GM19467 (cell line): ENCODE measurements at regions not wholly inside any gene's neighbourhood (a gene's known extent, or its start where the extent isn't known, plus 50 kb on each side); places are given as distances from the start of the nearest gene placed in this dataset.
A peak's percentile ranks its signal among the peaks of the same experiment; 100 is the strongest.

ENCODE experiments used
- ATAC-seq: cut with Tn5 transposase; IDR thresholded peaks from one replicate; pipeline ENCODE4 v1.9.1; 2021; ENCODE audit warnings: mild to moderate bottlenecking, moderate library complexity; ENCODE audit not compliant: unreplicated experiment

DNA sequence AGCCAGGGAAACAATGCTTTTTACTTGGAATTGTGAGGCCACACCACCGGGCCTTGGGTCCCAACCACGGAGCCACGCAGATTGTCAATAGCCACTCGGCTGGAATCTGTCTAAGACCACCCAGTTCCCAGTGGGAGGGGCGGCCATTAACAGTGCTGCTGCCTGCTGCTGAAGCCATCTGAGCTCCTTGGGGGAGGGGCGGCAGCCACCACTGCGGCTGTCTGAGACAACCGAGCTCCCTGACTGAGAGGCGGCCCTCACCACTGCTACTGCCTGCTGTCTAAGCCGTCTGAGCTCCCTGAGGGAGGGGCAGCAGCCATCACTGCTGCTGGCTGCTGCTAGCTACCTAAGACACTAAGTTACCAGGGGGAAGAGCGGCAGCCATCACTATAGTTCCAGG lies 64.3 kb downstream of the DMRTA2 start:
- no peak for ATAC-seq

GRCh38 chr1:50357186-50357585 lies 66.1 kb downstream of the DMRTA2 start:
- no peak for ATAC-seq

DNA sequence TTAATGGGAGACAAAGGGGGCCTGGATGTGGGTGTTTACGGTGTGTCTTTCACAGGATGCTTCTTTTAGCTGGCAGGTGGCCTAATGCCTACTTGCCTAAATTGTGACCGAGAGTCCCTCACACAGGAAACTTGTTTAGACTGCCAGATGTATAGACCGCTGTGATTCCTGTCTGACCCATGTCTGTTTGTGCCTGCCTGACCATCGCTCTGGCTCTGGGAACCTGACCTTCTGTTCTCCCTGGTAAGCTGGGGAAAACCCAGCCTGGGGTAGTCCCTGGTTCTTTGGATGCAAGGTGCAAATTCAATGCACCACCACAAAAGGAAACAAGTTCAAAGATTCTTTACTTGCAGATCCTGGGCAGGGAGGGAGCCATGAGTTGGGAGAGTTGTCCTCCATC lies 68.4 kb downstream of the DMRTA2 start:
- ATAC-seq, result no peak

- no peak for ATAC-seq
These were observed 70.8 kb downstream of the DMRTA2 start for GRCh38 chr1:50352428-50352827.

DNA sequence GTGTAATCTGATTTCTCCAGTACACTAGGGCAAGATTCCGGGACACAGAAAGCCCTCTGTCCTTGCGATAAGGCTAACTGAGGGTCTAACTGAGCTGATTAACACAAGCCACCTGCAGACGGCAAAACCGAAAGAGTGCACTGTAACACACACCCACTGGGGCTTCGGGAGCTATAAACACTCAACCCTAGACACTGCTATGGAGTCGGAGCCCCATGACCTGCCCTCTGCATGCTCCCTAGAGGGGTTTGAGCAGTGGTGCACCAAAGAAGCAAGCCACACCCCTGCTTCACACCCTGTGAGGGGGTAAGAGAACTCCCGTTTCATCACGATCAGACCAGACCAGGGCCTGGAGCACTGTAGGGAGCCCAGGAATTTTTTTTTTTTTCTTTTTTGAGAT lies 72.4 kb downstream of the DMRTA2 start:
- ATAC-seq, result no peak

- no peak for ATAC-seq
These were observed 72.8 kb downstream of the DMRTA2 start for GRCh38 chr1:50350421-50350820.

DNA sequence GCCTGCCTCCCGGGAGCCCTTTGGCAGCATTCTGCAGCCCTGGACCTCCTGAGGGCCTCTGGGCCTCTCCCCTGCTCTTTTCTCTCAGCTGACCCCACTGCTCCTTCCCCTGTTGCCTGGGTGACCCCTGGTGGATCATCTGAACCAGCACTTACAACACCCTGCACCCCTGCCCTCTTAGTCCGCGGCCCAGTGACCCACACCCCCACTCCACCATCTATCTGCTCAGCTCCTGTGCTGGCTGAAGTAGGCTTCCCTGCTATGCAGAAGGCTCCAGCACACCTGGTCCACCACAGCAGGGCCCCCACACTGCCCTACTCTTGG lies 74.0 kb downstream of the DMRTA2 start:
- no peak for ATAC-seq

GRCh38 chr1:50348449-50349241 lies 74.6 kb downstream of the DMRTA2 start:
- no peak for ATAC-seq

DNA sequence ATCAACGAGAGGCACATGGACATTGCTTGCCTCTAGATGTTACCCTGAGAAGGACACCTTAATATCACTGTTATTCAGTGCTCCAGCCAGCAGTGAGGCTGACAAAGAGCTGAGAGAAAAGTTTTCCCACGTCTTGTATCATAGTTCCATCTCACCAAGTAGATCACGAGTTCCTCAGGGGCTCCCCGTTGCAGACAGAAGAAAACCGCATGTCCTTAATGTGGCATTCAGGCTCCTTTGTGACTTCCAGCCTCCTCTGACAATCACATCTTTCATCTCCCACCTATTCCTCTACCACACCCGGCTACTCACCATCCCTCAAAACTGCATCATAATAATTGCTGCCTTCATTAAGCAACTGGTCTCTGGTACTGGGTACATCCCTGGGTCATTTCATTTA lies 75.3 kb downstream of the DMRTA2 start:
- no peak for ATAC-seq

DNA sequence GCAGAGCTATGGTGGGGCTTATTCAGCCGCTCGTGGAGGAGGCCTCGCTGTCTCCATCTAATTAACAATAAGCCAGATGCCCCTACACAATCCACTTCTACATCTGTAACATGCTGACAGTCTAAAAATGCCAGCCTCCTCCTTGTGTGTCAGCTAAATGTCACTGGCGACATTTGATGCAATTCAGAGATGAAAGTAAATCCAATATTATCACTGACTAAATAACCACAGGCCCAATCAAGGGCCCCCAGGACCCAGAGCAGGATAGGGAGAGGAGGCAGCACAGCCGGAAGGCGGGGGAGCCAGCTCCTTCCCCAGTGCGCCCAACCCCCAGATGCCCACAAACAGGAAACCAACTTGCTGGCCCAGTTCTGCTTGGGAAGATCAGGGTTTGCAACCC lies 76.6 kb downstream of the DMRTA2 start:
- no peak for ATAC-seq

GRCh38 chr1:50343323-50343722 lies 79.9 kb downstream of the DMRTA2 start:
- no peak for ATAC-seq

- ATAC-seq, result no peak
These were observed 80.7 kb downstream of the DMRTA2 start for GRCh38 chr1:50342525-50342924.

GRCh38 chr1:50335036-50335435 lies 88.2 kb downstream of the DMRTA2 start:
- ATAC-seq, result no peak

DNA sequence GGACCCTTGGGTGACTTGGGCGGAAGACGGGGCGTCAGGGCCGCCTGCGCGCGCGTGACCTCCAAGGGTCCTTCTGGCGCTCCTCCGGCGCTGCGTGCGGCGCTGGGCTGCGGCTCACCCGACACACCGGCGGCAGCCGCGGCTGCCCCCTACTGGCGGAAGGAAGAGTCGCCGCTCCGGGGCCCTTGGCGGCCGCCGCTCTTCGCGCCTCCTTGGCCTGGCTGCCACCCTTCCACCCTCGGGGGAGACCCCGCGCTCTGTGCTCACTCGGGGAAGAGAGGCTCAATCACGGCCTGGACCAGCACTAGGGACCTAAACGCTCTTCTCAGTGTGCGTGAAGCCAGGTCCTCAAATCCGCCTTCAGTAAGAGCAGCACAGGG lies 89.7 kb downstream of the DMRTA2 start:
- peak; percentile 85 for ATAC-seq

GRCh38 chr1:50332941-50333594 lies 90.2 kb downstream of the DMRTA2 start:
- ATAC-seq, result peak; percentile 73

- no peak for ATAC-seq
These were observed 93.8 kb downstream of the DMRTA2 start for GRCh38 chr1:50329332-50329932.

DNA sequence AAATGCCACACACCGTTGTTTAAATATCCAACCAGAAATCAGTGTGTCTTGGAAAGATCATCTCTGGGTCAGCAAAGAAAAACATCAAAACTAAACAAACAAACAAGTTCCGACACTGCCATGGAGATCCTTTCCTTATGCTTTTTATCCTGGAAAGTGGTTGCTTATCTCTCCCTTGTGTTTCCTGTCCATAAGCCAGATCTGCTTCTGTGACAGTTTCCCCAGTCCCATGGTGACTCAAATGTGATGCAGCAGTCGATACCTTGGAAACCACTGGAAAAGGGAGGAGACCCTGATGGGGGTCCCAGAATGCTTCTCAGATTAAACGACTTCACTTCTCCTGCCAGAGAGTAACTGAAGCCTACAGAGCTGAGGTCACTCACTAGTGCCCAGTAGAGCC lies 94.7 kb downstream of the DMRTA2 start:
- ATAC-seq, result no peak

GRCh38 chr1:50326026-50326425 lies 97.2 kb downstream of the DMRTA2 start:
- ATAC-seq, result no peak

DNA sequence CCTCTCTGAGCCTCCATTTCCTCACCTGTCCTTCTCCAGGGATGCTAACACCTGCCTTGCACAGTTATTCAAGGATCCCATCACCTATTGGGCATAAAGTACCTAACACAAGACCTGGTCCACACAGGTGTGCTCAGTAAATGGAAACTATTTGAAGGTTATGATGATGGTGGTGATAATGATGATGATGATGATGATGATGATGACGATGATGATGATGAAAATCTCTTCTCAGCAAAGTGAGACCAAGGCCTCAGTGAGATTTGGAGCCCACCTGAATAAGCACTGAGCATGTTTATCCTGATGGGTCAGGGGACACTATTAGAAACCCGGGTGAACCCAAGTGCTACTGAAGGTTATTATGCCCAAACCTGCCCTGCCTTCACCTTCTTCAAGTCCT lies 100.7 kb downstream of the DMRTA2 start:
- ATAC-seq, result no peak

DNA sequence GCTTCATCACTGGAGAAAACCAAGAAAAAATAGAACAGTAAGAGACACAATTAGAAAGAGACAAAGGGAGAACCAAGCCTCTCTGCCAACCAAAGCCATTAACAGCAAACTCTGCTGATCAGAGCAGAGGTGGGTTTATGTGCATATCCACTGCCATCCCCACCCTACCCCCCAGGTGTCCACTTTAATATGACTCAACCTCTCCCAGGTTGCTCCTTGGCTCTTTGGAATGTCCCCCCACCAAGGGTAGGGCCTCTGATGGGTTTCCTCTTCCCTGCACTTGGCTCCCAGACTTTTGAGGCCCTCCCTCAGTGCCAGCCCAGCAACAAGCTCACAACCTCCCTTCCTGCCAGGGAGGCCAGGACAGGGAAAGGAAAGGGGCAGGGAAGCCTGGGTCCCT lies 104.8 kb downstream of the DMRTA2 start:
- no peak for ATAC-seq

DNA sequence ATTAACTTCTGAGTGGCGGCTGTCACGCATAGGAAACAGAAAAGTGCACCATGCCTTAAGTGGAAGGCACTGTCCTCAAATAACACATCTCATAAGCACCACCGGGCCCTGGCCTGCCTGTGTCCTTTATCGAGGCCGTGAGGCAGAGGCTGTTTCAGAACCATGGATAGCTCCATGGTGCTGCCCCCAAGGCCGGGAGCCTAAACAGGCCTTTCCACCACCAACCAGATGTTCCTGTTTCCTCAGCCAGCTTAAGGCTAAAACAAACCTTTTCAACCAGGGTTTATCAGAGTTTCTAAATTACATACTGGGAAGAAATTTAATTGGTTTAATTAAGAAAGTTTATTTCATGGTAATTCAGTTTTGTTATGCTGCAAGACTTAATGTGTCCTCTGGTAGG lies 114.4 kb downstream of the DMRTA2 start:
- ATAC-seq, result no peak

- ATAC-seq, result no peak
These were observed 117.4 kb downstream of the DMRTA2 start for GRCh38 chr1:50305808-50306207.
